IPS-15b (cell line): ENCODE measurements at regions not wholly inside any gene's neighbourhood (a gene's known extent, or its start where the extent isn't known, plus 50 kb on each side); places are given as distances from the start of the nearest gene placed in this dataset.

Source experiments
- H3K27me3 ChIP-seq: one replicate; pipeline ENCODE4 v1.6.1; 2013; ENCODE audit warnings: low read length; ENCODE audit not compliant: control insufficient read depth, insufficient read depth
- H3K36me3 ChIP-seq: one replicate; pipeline ENCODE4 v1.6.1; 2013; ENCODE audit warnings: low read length; ENCODE audit not compliant: control insufficient read depth, insufficient read depth
- H3K4me1 ChIP-seq: one replicate; pipeline ENCODE4 v1.6.1; 2013; ENCODE audit warnings: mild to moderate bottlenecking, low read length; ENCODE audit not compliant: control insufficient read depth, insufficient read depth
- H3K4me3 ChIP-seq: one replicate; pipeline ENCODE4 v1.5.1; 2013; ENCODE audit warnings: low read depth, low read length
- H3K9ac ChIP-seq: one replicate; pipeline ENCODE4 v1.6.1; 2013; ENCODE audit warnings: low read depth, mild to moderate bottlenecking, low read length
- H3K9me3 ChIP-seq: one replicate; pipeline ENCODE4 v1.6.1; 2013; ENCODE audit warnings: mild to moderate bottlenecking, low read length; ENCODE audit not compliant: control insufficient read depth, insufficient read depth

- no peak overlapping the region for H3K9ac ChIP-seq
- H3K4me3 ChIP-seq, result no peak overlapping the region
- no peaks in the 10 kb centered on the region for H3K4me1 ChIP-seq
- H3K9me3 ChIP-seq, result no peaks in the 10 kb centered on the region
- H3K27me3 ChIP-seq, result no peaks in the 10 kb centered on the region
- H3K36me3 ChIP-seq, result no peaks in the 10 kb centered on the region
These were observed 607.6 kb downstream of the FGF9 start for GRCh38 chr13:22278336-22278929.

- Histone ChIP-seq H3K27me3 (no peaks in the 10 kb centered on the region), H3K4me3 (no peak overlapping the region), H3K9ac (no peak overlapping the region), H3K9me3 (no peaks in the 10 kb centered on the region), H3K4me1 (no peaks in the 10 kb centered on the region), H3K36me3 (no peaks in the 10 kb centered on the region)
These were observed 615.0 kb downstream of the FGF9 start for GRCh38 chr13:22285867-22286266.

GRCh38 chr13:22286338-22286737 lies 615.5 kb downstream of the FGF9 start:
- Histone ChIP-seq H3K36me3 (no peaks in the 10 kb centered on the region), H3K4me3 (no peak overlapping the region), H3K4me1 (no peaks in the 10 kb centered on the region), H3K9me3 (no peaks in the 10 kb centered on the region), H3K9ac (no peak overlapping the region), H3K27me3 (no peaks in the 10 kb centered on the region)

- H3K4me1 ChIP-seq, result no peaks in the 10 kb centered on the region
- no peaks in the 10 kb centered on the region for H3K27me3 ChIP-seq
- no peaks in the 10 kb centered on the region for H3K36me3 ChIP-seq
- no peak overlapping the region for H3K4me3 ChIP-seq
- no peak overlapping the region for H3K9ac ChIP-seq
- H3K9me3 ChIP-seq, result no peaks in the 10 kb centered on the region
These were observed 616.6 kb downstream of the FGF9 start for GRCh38 chr13:22287343-22287920.

GRCh38 chr13:22288496-22288895 lies 617.6 kb downstream of the FGF9 start:
- Histone ChIP-seq H3K36me3 (no peaks in the 10 kb centered on the region), H3K9me3 (no peaks in the 10 kb centered on the region), H3K4me3 (no peak overlapping the region), H3K9ac (no peak overlapping the region), H3K4me1 (no peaks in the 10 kb centered on the region), H3K27me3 (no peaks in the 10 kb centered on the region)

- Histone ChIP-seq H3K4me3 (no peak overlapping the region), H3K27me3 (no peaks in the 10 kb centered on the region), H3K36me3 (no peaks in the 10 kb centered on the region), H3K4me1 (no peaks in the 10 kb centered on the region), H3K9ac (no peak overlapping the region), H3K9me3 (no peaks in the 10 kb centered on the region)
These were observed 618.8 kb downstream of the FGF9 start for GRCh38 chr13:22289711-22290110.

GRCh38 chr13:22298530-22298929 lies 627.7 kb downstream of the FGF9 start:
- Histone ChIP-seq H3K36me3 (no peaks in the 10 kb centered on the region), H3K9ac (no peak overlapping the region), H3K27me3 (no peaks in the 10 kb centered on the region), H3K9me3 (no peaks in the 10 kb centered on the region), H3K4me1 (no peaks in the 10 kb centered on the region), H3K4me3 (no peak overlapping the region)

GRCh38 chr13:22311734-22312404 lies 641.0 kb downstream of the FGF9 start:
- no peaks in the 10 kb centered on the region for H3K36me3 ChIP-seq
- H3K9me3 ChIP-seq, result no peaks in the 10 kb centered on the region
- no peaks in the 10 kb centered on the region for H3K4me1 ChIP-seq
- H3K27me3 ChIP-seq, result no peaks in the 10 kb centered on the region
- no peak overlapping the region for H3K9ac ChIP-seq
- no peak overlapping the region for H3K4me3 ChIP-seq

GRCh38 chr13:22312405-22312803 lies 641.5 kb downstream of the FGF9 start:
- H3K4me3 ChIP-seq, result no peak overlapping the region
- H3K4me1 ChIP-seq, result no peaks in the 10 kb centered on the region
- H3K9ac ChIP-seq, result no peak overlapping the region
- no peaks in the 10 kb centered on the region for H3K36me3 ChIP-seq
- no peaks in the 10 kb centered on the region for H3K9me3 ChIP-seq
- no peaks in the 10 kb centered on the region for H3K27me3 ChIP-seq

GRCh38 chr13:22316494-22317025 lies 645.7 kb downstream of the FGF9 start:
- Histone ChIP-seq H3K4me1 (no peaks in the 10 kb centered on the region), H3K27me3 (no peaks in the 10 kb centered on the region), H3K36me3 (no peaks in the 10 kb centered on the region), H3K4me3 (no peak overlapping the region), H3K9me3 (no peaks in the 10 kb centered on the region), H3K9ac (no peak overlapping the region)

GRCh38 chr13:22320991-22321390 lies 650.1 kb downstream of the FGF9 start:
- Histone ChIP-seq H3K4me3 (no peak overlapping the region), H3K9me3 (no peaks in the 10 kb centered on the region), H3K36me3 (no peaks in the 10 kb centered on the region), H3K9ac (no peak overlapping the region), H3K4me1 (peaks cover 2% of the 10 kb centered on the region), H3K27me3 (no peaks in the 10 kb centered on the region)

- Histone ChIP-seq H3K9ac (no peak overlapping the region), H3K4me1 (peaks cover 4% of the 10 kb centered on the region), H3K4me3 (no peak overlapping the region), H3K9me3 (no peaks in the 10 kb centered on the region), H3K36me3 (no peaks in the 10 kb centered on the region), H3K27me3 (no peaks in the 10 kb centered on the region)
These were observed 654.9 kb downstream of the FGF9 start for GRCh38 chr13:22325761-22326160.
